CD4-positive, CD25-positive, alpha-beta regulatory T cell (primary cell): ENCODE measurements at regions not wholly inside any gene's neighbourhood (a gene's known extent, or its start where the extent isn't known, plus 50 kb on each side); places are given as distances from the start of the nearest gene placed in this dataset.

Experiments
- ATAC-seq, 2 donors: fragments of 150-1000 bp; cut with Tn5 transposase; one replicate each; pipeline ENCODE4 v1.10.0; 2021; ENCODE audit warnings: low read depth in 2 of 2, moderate number of reproducible peaks in 2 of 2, moderate library complexity in 1 of 2
- DNase-seq, 3 donors: peaks; one replicate each; pipeline versions ENCODE4 v3.0.0 to v3.0.0-alpha.2; 2012 to 2022; ENCODE audit warnings: mixed read lengths in 1 of 3
- H3K27ac ChIP-seq: one replicate; pipeline ENCODE4 v1.7.0; 2013; ENCODE audit warnings: mild to moderate bottlenecking, low read length; ENCODE audit not compliant: insufficient read depth, poor library complexity, severe bottlenecking
- H3K27me3 ChIP-seq: one replicate; pipeline ENCODE4 v1.7.0; 2013; ENCODE audit warnings: low read length; ENCODE audit not compliant: control insufficient read depth, insufficient read depth
- H3K36me3 ChIP-seq: one replicate; pipeline ENCODE4 v1.7.0; 2013; ENCODE audit warnings: mild to moderate bottlenecking, low read length, moderate library complexity; ENCODE audit not compliant: control insufficient read depth, insufficient read depth
- H3K4me1 ChIP-seq: 2 replicates; pipeline ENCODE4 v1.7.0; 2013; ENCODE audit warnings: mild to moderate bottlenecking, low read length; ENCODE audit not compliant: insufficient read depth, control insufficient read depth, poor library complexity, severe bottlenecking
- H3K4me3 ChIP-seq: one replicate; pipeline ENCODE4 v1.7.0; 2013; ENCODE audit warnings: low read depth, mild to moderate bottlenecking, low read length, moderate library complexity
- H3K9me3 ChIP-seq, 2 experiments: 1 replicate in 1 of 2; 2 replicates in 1 of 2; pipeline ENCODE4 v1.7.0; 2013; ENCODE audit warnings: low read length in 2 of 2, mild to moderate bottlenecking in 1 of 2, moderate library complexity in 1 of 2; ENCODE audit not compliant: control insufficient read depth in 2 of 2
- H3K27ac Mint-ChIP-seq, 3 donors: one replicate each; pipeline ENCODE4 v1.8.0; 2020 to 2022; ENCODE audit warnings: mild to moderate bottlenecking in 3 of 3, mixed read lengths in 3 of 3, moderate library complexity in 2 of 3
- H3K27me3 Mint-ChIP-seq: one replicate; pipeline ENCODE4 v1.8.0; 2022; ENCODE audit warnings: mild to moderate bottlenecking, mixed read lengths
- H3K36me3 Mint-ChIP-seq: one replicate; pipeline ENCODE4 v1.8.0; 2020; ENCODE audit warnings: mixed read lengths
- H3K4me1 Mint-ChIP-seq, 4 donors: one replicate each; pipeline ENCODE4 v1.8.0; 2020 to 2022; ENCODE audit warnings: mixed read lengths in 4 of 4, mild to moderate bottlenecking in 1 of 4
- H3K4me3 Mint-ChIP-seq, 4 donors: one replicate each; pipeline ENCODE4 v1.8.0; 2020 to 2022; ENCODE audit warnings: mild to moderate bottlenecking in 4 of 4, mixed read lengths in 4 of 4, moderate library complexity in 3 of 4
- H3K9me3 Mint-ChIP-seq, 7 donors: one replicate each; pipeline ENCODE4 v1.8.0; 2020 to 2022; ENCODE audit warnings: mixed read lengths in 7 of 7, mild to moderate bottlenecking in 3 of 7, moderate library complexity in 2 of 7

DNA sequence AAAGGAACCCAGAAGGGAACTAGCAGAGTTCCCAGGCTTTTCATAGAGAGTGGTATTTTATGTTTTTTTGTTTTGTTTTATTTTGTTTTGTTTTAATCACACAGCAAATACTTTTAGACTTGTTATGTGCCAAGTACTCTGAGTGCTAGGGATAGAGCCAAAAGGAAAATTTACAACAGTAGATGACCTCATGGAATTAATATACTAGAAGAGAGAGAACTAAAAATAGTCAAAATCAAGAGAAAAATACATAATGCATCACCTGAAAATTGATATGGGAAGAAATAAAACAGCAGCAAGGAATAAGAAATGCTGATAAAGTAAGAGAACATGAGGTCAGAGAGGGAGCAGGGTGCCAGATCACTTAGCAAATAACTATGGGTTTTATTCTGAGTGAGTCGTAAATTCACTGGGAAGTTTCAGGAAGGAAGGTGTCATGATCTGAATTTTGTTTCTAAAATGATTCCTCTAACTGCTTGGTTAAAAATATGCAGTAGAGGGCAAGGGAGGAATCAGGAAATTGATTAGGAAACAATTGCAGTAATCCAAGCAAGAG lies 351.0 kb downstream of the ANKRD7 start:
- Mint-ChIP-seq H3K9me3 (peaks cover 0 to 8% (median 2%) of the 10 kb centered on the region in 7 donors), H3K4me1 (no peaks in the 10 kb centered on the region), H3K27me3 (peaks cover 1% of the 10 kb centered on the region), H3K4me3 (no peak overlapping the region), H3K27ac (no peak overlapping the region), H3K36me3 (no peaks in the 10 kb centered on the region)
- DNase-seq: no peak
- H3K27me3 ChIP-seq: no peaks in the 10 kb centered on the region
- no peak for ATAC-seq
- no peak overlapping the region for H3K27ac ChIP-seq
- H3K36me3 ChIP-seq: no peaks in the 10 kb centered on the region
- H3K4me3 ChIP-seq: no peak overlapping the region
- no peaks in the 10 kb centered on the region for H3K9me3 ChIP-seq
- no peaks in the 10 kb centered on the region for H3K4me1 ChIP-seq

DNA sequence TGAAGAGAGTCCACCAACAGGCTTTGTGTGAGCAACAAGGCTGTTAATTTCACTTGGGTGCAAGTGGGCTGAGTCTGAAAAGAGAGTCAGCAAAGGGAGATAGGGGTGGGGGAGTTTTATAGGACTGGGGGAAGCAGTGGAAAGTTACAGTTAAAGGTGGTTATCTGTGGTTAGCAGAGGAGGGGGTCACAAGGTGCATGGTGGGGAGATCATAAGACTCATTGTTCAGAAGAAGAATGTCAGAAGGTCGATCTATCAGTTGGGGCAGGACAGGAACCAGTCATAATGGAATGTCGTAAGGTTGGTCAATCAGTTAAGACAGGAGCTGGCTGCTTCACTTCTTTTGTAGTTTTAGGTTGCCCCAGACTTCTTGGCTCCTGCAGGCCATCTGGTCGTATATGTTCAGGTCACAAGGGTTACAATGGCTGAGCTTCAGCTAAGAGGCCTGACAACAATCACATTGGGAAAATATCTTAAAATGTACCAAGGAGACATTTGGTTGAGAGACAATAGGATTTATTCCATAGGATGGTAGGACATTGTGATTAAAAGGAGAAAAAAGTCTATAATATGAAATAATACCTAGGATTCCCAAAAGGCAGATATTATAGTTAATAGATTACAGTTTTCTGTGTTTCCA lies 356.4 kb downstream of the ANKRD7 start:
- H3K4me1 Mint-ChIP-seq: no peaks in the 10 kb centered on the region
- Histone ChIP-seq H3K9me3 (peaks cover 0 to 2% of the 10 kb centered on the region in 2 experiments), H3K4me3 (no peak overlapping the region), H3K4me1 (no peaks in the 10 kb centered on the region), H3K36me3 (no peaks in the 10 kb centered on the region), H3K27me3 (no peaks in the 10 kb centered on the region), H3K27ac (no peak overlapping the region)
- H3K27ac Mint-ChIP-seq: no peak overlapping the region
- ATAC-seq (no peak), DNase-seq (no peak)
- H3K27me3 Mint-ChIP-seq: peaks cover 4% of the 10 kb centered on the region
- no peak overlapping the region for H3K4me3 Mint-ChIP-seq
- H3K9me3 Mint-ChIP-seq: peaks cover 0 to 7% (median 0%) of the 10 kb centered on the region in 7 donors
- no peaks in the 10 kb centered on the region for H3K36me3 Mint-ChIP-seq

DNA sequence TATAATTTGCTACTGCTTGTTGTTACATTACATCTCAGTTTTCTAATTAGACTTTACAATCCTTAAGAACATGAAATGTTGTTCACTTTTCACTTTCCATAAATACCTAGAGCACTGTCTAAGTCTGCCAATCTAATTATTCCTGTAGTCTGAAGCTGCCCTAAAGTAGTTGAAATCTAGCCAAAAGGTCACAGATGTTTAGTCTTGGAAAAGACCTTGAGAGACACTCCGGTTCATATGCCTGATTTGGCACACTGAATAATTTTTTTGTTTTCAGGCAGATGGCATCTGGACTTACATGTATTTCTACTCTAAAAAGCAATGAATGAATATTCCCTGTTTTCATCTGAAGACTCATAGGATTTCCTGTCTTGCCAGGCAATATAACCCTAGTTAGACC lies 359.1 kb downstream of the ANKRD7 start:
- H3K4me3 ChIP-seq: no peak overlapping the region
- H3K27me3 ChIP-seq: no peaks in the 10 kb centered on the region
- peaks cover 0 to 8% of the 10 kb centered on the region in 2 experiments for H3K9me3 ChIP-seq
- no peak for ATAC-seq
- Mint-ChIP-seq H3K36me3 (no peaks in the 10 kb centered on the region), H3K4me1 (no peaks in the 10 kb centered on the region), H3K4me3 (no peak overlapping the region), H3K9me3 (peaks cover 0 to 16% (median 6%) of the 10 kb centered on the region in 7 donors), H3K27ac (no peak overlapping the region), H3K27me3 (peaks cover 4% of the 10 kb centered on the region)
- DNase-seq: no peak
- no peak overlapping the region for H3K27ac ChIP-seq
- H3K4me1 ChIP-seq: no peaks in the 10 kb centered on the region
- no peaks in the 10 kb centered on the region for H3K36me3 ChIP-seq

DNA sequence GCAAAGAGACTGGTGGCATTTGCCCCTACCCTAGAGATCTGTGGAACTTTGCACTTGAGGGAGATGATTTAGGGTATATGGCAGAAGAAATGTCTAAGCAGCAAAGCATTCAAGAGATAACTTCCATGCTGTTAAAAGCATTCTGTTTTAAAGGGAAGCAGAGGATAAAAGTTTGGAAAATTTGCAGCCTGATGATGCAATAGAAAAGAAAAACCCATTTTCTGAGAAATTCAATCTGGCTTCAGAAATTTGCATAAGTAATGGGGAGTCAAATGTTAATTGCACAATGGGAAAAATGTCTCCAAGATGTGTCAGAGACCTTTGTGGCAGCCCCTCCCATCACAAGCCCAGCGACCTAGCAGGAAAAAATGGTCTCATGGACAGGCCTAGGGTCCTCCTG lies 361.7 kb downstream of the ANKRD7 start:
- no peaks in the 10 kb centered on the region for H3K4me1 ChIP-seq
- H3K9me3 Mint-ChIP-seq: peaks cover 5 to 25% (median 9%) of the 10 kb centered on the region in 7 donors
- no peak for DNase-seq
- no peak overlapping the region for H3K27ac ChIP-seq
- H3K4me3 ChIP-seq: no peak overlapping the region
- no peaks in the 10 kb centered on the region for H3K36me3 Mint-ChIP-seq
- H3K36me3 ChIP-seq: no peaks in the 10 kb centered on the region
- H3K27me3 Mint-ChIP-seq: no peaks in the 10 kb centered on the region
- no peak overlapping the region for H3K27ac Mint-ChIP-seq
- H3K4me3 Mint-ChIP-seq: no peak overlapping the region
- H3K9me3 ChIP-seq: peaks cover 0 to 21% of the 10 kb centered on the region in 2 experiments
- no peaks in the 10 kb centered on the region for H3K27me3 ChIP-seq
- ATAC-seq: no peak
- no peaks in the 10 kb centered on the region for H3K4me1 Mint-ChIP-seq

DNA sequence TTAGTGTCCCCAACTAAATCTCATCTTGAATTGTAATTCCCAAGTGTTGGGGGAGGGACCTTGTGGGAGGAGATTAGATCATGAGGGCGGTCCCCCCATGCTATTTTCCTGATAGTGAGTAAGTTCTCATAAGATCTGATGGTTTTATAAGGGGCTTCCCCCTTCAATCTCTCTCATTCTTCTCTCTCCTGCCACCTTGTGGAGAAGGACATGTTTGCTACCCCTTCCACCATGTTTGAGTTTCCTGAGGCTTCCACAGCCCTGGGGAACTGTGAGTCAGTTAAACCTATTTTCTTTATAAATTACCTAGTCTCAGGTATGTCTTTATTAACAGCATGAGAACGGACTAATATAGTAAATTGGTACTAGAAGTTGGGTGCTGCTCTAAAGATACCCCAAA lies 365.6 kb downstream of the ANKRD7 start:
- Histone ChIP-seq H3K9me3 (peaks cover 0 to 21% of the 10 kb centered on the region in 2 experiments), H3K4me3 (no peak overlapping the region), H3K27ac (no peak overlapping the region), H3K4me1 (no peaks in the 10 kb centered on the region), H3K27me3 (no peaks in the 10 kb centered on the region), H3K36me3 (no peaks in the 10 kb centered on the region)
- no peak overlapping the region for H3K27ac Mint-ChIP-seq
- no peaks in the 10 kb centered on the region for H3K36me3 Mint-ChIP-seq
- peak in 1 of 3 donors; percentile 2 for DNase-seq
- peaks cover 5 to 25% (median 9%) of the 10 kb centered on the region in 7 donors for H3K9me3 Mint-ChIP-seq
- no peaks in the 10 kb centered on the region for H3K27me3 Mint-ChIP-seq
- no peaks in the 10 kb centered on the region for H3K4me1 Mint-ChIP-seq
- ATAC-seq: no peak
- no peak overlapping the region for H3K4me3 Mint-ChIP-seq

DNA sequence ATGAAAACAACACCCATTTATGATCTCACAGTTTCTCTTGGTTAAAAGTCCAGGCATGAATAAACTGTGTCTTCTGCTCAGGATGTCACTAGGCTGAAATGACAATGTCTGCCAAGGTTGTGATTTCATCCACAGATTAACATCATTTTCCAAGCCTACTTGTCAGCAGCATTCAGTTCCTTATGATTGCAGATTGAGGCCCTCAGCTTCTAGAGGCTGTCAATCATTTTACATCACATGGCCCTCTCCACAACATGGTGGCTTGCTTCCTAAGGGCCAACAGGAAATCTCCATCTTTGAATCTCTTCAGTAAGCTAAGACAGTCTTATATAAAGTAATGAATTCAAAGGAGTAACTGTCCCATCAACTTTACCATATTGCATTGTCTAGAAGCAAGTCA lies 377.6 kb downstream of the ANKRD7 start:
- no peak for ATAC-seq
- H3K4me1 ChIP-seq: no peaks in the 10 kb centered on the region
- H3K4me3 Mint-ChIP-seq: no peak overlapping the region
- no peaks in the 10 kb centered on the region for H3K36me3 Mint-ChIP-seq
- H3K9me3 ChIP-seq: no peaks in the 10 kb centered on the region
- H3K27ac ChIP-seq: no peak overlapping the region
- H3K9me3 Mint-ChIP-seq: peaks cover 0 to 9% (median 3%) of the 10 kb centered on the region in 7 donors
- H3K4me3 ChIP-seq: no peak overlapping the region
- H3K27ac Mint-ChIP-seq: no peak overlapping the region
- no peak for DNase-seq
- H3K27me3 Mint-ChIP-seq: no peaks in the 10 kb centered on the region
- no peaks in the 10 kb centered on the region for H3K4me1 Mint-ChIP-seq
- H3K36me3 ChIP-seq: no peaks in the 10 kb centered on the region
- H3K27me3 ChIP-seq: no peaks in the 10 kb centered on the region

DNA sequence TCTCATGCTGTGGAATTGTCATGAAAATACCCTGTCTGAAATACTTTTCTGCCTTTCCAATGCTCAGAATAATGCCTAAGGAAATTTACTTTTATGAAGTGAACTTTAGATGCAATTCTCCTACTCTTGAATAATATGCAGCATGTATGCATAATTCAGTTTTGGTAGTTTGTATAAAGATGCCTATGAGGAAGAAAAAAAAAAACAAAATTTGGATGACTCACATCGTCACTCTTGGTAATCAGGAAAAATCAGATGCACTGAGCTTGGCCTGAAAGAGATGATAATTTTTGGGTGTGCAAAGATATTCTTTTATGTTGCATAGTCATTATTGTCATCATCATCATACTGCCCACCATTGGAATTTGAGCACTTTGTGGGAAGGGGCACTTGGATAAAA lies 382.1 kb downstream of the ANKRD7 start:
- Histone ChIP-seq H3K36me3 (no peaks in the 10 kb centered on the region), H3K4me1 (no peaks in the 10 kb centered on the region), H3K27me3 (no peaks in the 10 kb centered on the region), H3K9me3 (no peaks in the 10 kb centered on the region), H3K27ac (no peak overlapping the region), H3K4me3 (no peak overlapping the region)
- Mint-ChIP-seq H3K36me3 (no peaks in the 10 kb centered on the region), H3K27ac (no peak overlapping the region), H3K27me3 (no peaks in the 10 kb centered on the region), H3K4me3 (no peak overlapping the region), H3K9me3 (peaks cover 0 to 7% (median 2%) of the 10 kb centered on the region in 7 donors), H3K4me1 (no peaks in the 10 kb centered on the region)
- DNase-seq (no peak), ATAC-seq (no peak)

DNA sequence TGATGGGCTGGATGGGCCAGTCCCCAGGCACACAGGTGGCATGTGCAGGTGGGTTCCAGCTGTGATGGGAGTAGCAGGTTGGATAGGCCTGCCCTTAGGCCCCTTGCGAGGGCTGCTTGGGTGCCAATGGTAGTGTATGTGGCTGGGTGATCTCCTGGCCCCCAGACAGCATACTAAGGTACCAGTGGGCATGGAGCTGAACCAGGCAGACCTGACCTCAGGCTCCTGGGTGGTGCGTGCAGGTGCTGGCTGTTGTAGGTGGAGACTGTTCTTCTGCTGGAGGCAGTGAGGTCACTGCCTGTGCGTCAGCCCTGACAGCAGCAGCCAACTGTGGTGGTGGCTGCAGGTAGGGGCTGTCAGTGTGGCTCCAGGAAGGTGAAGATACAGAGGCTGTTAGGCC lies 384.7 kb downstream of the ANKRD7 start:
- Histone ChIP-seq H3K36me3 (no peaks in the 10 kb centered on the region), H3K27me3 (no peaks in the 10 kb centered on the region), H3K9me3 (peaks cover 0 to 2% of the 10 kb centered on the region in 2 experiments), H3K4me1 (no peaks in the 10 kb centered on the region), H3K27ac (no peak overlapping the region), H3K4me3 (no peak overlapping the region)
- H3K9me3 Mint-ChIP-seq: peaks cover 0 to 11% (median 4%) of the 10 kb centered on the region in 7 donors
- no peaks in the 10 kb centered on the region for H3K27me3 Mint-ChIP-seq
- no peaks in the 10 kb centered on the region for H3K4me1 Mint-ChIP-seq
- no peak overlapping the region for H3K27ac Mint-ChIP-seq
- ATAC-seq: no peak
- H3K4me3 Mint-ChIP-seq: no peak overlapping the region
- DNase-seq: no peak
- H3K36me3 Mint-ChIP-seq: no peaks in the 10 kb centered on the region
